Astrocyte of the cerebellum (primary cell): ENCODE measurements at regions not wholly inside any gene's neighbourhood (a gene's known extent, or its start where the extent isn't known, plus 50 kb on each side); places are given as distances from the start of the nearest gene placed in this dataset.

Source experiments
- DNase-seq: peaks from one replicate; pipeline ENCODE4 v3.0.0-alpha.2; 2011; ENCODE audit warnings: low read depth
- H3K4me3 ChIP-seq: 2 replicates; pipeline ENCODE4 v1.5.1; 2011; ENCODE audit warnings: mild to moderate bottlenecking, low read depth, low read length, moderate library complexity
- in situ Hi-C: cut with HindIII; loops from 2 replicates; pipeline ENCODE4 v1.10.0; 2017; ENCODE audit warnings: low sequenced_read_pairs
- TF ChIP-seq, protein P1 (sequence below): IDR thresholded peaks from 2 replicates; pipeline ENCODE4 v1.5.1; 2012; ENCODE audit warnings: low read length, low read depth, moderate library complexity, mild to moderate bottlenecking; ENCODE audit errors: missing control alignments

DNA sequence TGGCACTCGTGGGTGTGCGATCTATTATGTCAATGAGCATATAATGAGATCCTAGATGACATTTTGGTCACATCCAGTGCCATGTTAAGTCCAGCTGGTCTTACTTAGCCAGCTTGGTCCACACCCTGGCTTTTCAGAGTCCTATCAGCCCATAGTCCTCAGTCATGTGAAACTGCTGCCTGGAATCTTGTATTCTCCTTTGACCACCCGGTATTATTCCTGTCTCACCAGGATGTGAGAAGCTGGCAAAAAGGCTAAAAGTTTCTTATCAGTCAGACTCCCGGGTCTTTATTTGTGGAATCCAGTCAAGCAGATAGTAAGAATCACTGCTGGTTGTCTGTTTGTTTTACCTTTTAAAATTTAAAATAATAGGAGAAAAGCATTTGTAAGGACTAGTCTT, 705.6 kb upstream of the GHITM start:
- TF ChIP-seq, protein P1, sequence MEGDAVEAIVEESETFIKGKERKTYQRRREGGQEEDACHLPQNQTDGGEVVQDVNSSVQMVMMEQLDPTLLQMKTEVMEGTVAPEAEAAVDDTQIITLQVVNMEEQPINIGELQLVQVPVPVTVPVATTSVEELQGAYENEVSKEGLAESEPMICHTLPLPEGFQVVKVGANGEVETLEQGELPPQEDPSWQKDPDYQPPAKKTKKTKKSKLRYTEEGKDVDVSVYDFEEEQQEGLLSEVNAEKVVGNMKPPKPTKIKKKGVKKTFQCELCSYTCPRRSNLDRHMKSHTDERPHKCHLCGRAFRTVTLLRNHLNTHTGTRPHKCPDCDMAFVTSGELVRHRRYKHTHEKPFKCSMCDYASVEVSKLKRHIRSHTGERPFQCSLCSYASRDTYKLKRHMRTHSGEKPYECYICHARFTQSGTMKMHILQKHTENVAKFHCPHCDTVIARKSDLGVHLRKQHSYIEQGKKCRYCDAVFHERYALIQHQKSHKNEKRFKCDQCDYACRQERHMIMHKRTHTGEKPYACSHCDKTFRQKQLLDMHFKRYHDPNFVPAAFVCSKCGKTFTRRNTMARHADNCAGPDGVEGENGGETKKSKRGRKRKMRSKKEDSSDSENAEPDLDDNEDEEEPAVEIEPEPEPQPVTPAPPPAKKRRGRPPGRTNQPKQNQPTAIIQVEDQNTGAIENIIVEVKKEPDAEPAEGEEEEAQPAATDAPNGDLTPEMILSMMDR: no peak
- in situ Hi-C loops: no loop called here
- H3K4me3 ChIP-seq: no peak overlapping the region
- DNase-seq: no peak

DNA sequence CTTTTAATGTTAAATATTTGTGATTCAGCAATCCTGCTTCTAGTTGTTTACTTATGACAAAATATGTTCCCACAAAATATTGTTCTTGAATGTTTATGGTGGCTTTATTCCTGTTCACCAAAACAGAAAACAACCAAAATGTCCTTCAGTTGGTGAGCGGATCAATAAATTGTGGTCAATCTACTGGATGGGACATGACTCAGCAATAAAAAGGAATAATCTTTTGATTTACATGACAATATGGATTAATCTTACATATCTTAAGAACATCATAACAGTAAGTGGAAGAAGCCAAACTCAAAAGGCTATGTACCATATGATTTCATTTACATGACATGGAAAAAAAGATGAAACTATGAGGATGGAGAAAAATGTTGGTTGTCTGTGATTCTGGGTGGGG, 691.3 kb upstream of the GHITM start:
- no peak overlapping the region for H3K4me3 ChIP-seq
- TF ChIP-seq, protein P1: no peak
- no peak for DNase-seq
- in situ Hi-C loops: no loop called here

DNA sequence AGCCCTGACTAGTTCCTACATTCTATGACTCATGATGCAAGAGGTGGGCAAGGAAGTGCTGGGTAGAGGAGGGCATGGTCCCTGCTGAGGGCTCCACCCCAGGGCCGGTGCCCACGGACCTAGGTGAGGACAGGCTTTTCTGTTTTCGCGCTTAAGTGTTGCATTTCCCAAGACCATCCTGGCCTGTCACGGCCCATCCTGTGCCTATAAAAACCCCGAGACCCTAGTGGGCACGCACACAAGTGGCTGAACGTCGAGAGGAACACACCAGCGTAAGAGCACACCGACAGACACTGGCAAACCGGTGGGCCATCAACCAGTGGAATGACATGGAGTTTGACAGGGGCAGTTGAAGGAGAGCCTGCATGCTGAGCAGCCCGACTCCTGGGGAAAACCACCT, 680.7 kb upstream of the GHITM start:
- H3K4me3 ChIP-seq: no peak overlapping the region
- in situ Hi-C loops: no loop called here
- DNase-seq: no peak
- TF ChIP-seq, protein P1: no peak

DNA sequence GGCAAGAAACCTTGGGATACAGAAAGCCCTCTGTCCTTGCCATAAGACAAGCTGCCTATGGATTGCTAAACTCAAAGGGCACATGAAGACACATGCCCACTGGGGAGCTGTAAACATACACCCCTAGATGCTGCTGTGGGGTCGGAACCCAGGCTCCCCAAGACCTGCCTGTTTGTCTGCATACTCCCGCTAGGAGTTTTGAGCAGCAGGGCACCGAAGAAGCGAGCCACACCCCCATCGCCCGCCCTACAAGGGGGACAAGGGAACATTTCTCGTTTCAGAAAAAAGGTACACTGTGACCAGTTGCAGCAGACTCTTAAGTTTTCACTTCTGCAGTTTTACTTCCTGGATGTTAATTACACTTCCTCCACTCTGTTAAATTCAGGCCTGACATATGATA, 680.2 kb upstream of the GHITM start:
- in situ Hi-C loops: no loop called here
- H3K4me3 ChIP-seq: no peak overlapping the region

DNA sequence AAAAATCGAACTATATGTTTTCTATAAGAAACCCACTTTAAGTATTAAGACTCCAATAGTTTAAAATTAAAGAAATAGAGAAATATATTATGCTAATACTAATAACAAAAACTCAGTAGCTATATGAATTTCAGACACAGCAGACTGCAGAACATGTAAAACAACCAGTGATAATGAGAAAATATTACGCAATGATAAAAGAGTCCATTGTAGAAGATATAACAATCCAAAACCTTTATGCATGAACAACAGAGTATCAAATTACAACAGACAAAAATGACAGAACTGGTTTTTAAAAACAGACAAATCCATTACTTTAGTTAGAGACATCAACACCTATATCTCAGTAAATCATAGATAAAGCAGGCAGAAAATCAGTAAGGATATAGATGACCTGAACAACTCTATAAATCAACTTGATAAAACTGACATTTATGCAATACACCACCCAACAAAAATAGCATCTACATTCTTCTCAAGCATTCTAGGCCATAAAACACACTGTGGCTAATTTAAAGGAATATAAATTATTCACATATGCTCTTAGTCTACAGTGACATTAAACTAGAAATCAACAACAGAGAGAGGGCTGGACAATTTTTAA, 669.5 kb upstream of the GHITM start:
- no peak for DNase-seq
- in situ Hi-C loops: no loop called here
- no peak overlapping the region for H3K4me3 ChIP-seq
- TF ChIP-seq, protein P1: no peak

More for the DNA sequence above, 680.2 kb upstream of the GHITM start:
- TF ChIP-seq, protein P1: no peak
- no peak for DNase-seq

DNA sequence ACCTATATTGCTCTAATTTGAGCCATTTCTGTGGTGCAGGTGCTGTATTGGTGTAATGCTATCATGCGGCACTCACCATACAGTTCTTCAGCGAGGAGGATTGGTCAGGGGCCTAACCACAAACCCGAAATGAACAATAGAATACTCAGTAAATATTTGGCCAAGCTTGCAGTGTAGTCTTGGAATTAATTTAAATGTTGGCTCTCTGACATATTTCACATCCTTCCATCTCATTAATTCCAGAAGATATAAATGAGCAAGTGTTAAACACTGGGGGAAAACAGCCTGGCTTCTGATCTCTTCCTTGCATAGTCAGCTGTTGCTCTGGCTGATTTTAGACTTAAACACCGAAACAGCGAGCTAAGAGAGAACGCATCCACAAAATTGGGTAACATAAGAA, 663.1 kb upstream of the GHITM start:
- H3K4me3 ChIP-seq: no peak overlapping the region
- TF ChIP-seq, protein P1: no peak
- peak; percentile 58 for DNase-seq
- in situ Hi-C loops: no loop called here
